H1 (cell line): ENCODE measurements at regions not wholly inside any gene's neighbourhood (a gene's known extent, or its start where the extent isn't known, plus 50 kb on each side); places are given as distances from the start of the nearest gene placed in this dataset.

Source experiments
- ASH2L ChIP-seq: fragments of 200-600, 300-600 bp; sonication (generic); IDR thresholded peaks from one replicate; pipeline ENCODE4 v1.7.1; 2017; ENCODE audit warnings: low read length
- BACH1 ChIP-seq: IDR thresholded peaks from 2 replicates; pipeline ENCODE4 v1.6.1; 2012; ENCODE audit warnings: low read length, improper control_type of control experiment
- CHD1 ChIP-seq: IDR thresholded peaks from 2 replicates; pipeline ENCODE4 v1.6.1; 2012; ENCODE audit warnings: low read depth, low read length, improper control_type of control experiment
- FOSL1 ChIP-seq: IDR thresholded peaks from 2 replicates; pipeline ENCODE4 v1.6.1; 2011; ENCODE audit warnings: mild to moderate bottlenecking, low read depth, low read length, moderate library complexity; ENCODE audit not compliant: insufficient read depth
- GABPA ChIP-seq: IDR thresholded peaks from 2 replicates; pipeline ENCODE4 v1.6.1; 2011; ENCODE audit warnings: mild to moderate bottlenecking, low read length, moderate library complexity, borderline replicate concordance; ENCODE audit not compliant: insufficient read depth
- HDAC6 ChIP-seq: IDR thresholded peaks from one replicate; pipeline ENCODE4 v1.7.1; 2012; ENCODE audit warnings: low read depth, mild to moderate bottlenecking, inconsistent platforms, low read length, moderate library complexity
- JUND ChIP-seq: IDR thresholded peaks from 2 replicates; pipeline ENCODE4 v1.6.1; 2011; ENCODE audit warnings: mild to moderate bottlenecking, improper control_type of control experiment, low read length
- KDM5A ChIP-seq: fragments of 200-600 bp; IDR thresholded peaks from 2 replicates; pipeline ENCODE4 v1.7.1; 2012; ENCODE audit warnings: mild to moderate bottlenecking, low read length, inconsistent platforms, mixed read lengths
- PHF8 ChIP-seq: fragments of 200-600 bp; sonication (generic); conservative IDR thresholded peaks from 2 replicates; pipeline ENCODE4 v1.7.1; 2012; ENCODE audit warnings: low read depth, mild to moderate bottlenecking, inconsistent platforms, low read length, moderate library complexity
- RAD21 ChIP-seq, 2 experiments: IDR thresholded peaks in 1 of 2; conservative IDR thresholded peaks in 1 of 2; 2 replicates each; pipeline ENCODE4 v1.6.1; 2011; ENCODE audit warnings: low read depth in 2 of 2, low read length in 2 of 2, improper control_type of control experiment in 1 of 2, inconsistent platforms in 1 of 2, mild to moderate bottlenecking in 1 of 2, moderate library complexity in 1 of 2
- TBP ChIP-seq: IDR thresholded peaks from 2 replicates; pipeline ENCODE4 v1.6.1; 2011; ENCODE audit warnings: low read depth, low read length, improper control_type of control experiment
- TF ChIP-seq, protein P1 (sequence below): fragments of 300-600 bp; sonication (generic); IDR thresholded peaks from 2 replicates; pipeline ENCODE4 v1.7.1; 2012; ENCODE audit warnings: low read length, moderate library complexity, mild to moderate bottlenecking, inconsistent platforms; ENCODE audit not compliant: insufficient replicate concordance

DNA sequence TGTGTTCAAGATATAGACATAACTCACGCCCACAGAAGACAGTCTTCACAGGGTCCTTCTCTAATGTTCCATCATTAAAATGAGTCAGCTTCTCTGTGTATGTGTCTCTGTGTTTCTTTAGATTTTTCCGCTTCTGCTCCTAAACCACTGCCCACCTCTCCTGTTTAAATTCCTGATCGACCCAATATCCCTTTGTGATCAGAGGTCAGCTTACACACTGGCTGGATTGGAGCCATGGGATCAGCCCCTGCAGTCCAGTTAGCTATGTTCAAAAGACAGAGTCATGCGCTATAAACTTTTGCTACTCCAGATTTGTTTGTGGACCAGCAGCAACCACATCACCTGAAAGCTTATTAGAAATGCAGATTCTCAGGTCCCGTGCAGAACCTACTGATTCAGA lies 229.2 kb downstream of the C1D start (continued):
- TF ChIP-seq, protein P1, sequence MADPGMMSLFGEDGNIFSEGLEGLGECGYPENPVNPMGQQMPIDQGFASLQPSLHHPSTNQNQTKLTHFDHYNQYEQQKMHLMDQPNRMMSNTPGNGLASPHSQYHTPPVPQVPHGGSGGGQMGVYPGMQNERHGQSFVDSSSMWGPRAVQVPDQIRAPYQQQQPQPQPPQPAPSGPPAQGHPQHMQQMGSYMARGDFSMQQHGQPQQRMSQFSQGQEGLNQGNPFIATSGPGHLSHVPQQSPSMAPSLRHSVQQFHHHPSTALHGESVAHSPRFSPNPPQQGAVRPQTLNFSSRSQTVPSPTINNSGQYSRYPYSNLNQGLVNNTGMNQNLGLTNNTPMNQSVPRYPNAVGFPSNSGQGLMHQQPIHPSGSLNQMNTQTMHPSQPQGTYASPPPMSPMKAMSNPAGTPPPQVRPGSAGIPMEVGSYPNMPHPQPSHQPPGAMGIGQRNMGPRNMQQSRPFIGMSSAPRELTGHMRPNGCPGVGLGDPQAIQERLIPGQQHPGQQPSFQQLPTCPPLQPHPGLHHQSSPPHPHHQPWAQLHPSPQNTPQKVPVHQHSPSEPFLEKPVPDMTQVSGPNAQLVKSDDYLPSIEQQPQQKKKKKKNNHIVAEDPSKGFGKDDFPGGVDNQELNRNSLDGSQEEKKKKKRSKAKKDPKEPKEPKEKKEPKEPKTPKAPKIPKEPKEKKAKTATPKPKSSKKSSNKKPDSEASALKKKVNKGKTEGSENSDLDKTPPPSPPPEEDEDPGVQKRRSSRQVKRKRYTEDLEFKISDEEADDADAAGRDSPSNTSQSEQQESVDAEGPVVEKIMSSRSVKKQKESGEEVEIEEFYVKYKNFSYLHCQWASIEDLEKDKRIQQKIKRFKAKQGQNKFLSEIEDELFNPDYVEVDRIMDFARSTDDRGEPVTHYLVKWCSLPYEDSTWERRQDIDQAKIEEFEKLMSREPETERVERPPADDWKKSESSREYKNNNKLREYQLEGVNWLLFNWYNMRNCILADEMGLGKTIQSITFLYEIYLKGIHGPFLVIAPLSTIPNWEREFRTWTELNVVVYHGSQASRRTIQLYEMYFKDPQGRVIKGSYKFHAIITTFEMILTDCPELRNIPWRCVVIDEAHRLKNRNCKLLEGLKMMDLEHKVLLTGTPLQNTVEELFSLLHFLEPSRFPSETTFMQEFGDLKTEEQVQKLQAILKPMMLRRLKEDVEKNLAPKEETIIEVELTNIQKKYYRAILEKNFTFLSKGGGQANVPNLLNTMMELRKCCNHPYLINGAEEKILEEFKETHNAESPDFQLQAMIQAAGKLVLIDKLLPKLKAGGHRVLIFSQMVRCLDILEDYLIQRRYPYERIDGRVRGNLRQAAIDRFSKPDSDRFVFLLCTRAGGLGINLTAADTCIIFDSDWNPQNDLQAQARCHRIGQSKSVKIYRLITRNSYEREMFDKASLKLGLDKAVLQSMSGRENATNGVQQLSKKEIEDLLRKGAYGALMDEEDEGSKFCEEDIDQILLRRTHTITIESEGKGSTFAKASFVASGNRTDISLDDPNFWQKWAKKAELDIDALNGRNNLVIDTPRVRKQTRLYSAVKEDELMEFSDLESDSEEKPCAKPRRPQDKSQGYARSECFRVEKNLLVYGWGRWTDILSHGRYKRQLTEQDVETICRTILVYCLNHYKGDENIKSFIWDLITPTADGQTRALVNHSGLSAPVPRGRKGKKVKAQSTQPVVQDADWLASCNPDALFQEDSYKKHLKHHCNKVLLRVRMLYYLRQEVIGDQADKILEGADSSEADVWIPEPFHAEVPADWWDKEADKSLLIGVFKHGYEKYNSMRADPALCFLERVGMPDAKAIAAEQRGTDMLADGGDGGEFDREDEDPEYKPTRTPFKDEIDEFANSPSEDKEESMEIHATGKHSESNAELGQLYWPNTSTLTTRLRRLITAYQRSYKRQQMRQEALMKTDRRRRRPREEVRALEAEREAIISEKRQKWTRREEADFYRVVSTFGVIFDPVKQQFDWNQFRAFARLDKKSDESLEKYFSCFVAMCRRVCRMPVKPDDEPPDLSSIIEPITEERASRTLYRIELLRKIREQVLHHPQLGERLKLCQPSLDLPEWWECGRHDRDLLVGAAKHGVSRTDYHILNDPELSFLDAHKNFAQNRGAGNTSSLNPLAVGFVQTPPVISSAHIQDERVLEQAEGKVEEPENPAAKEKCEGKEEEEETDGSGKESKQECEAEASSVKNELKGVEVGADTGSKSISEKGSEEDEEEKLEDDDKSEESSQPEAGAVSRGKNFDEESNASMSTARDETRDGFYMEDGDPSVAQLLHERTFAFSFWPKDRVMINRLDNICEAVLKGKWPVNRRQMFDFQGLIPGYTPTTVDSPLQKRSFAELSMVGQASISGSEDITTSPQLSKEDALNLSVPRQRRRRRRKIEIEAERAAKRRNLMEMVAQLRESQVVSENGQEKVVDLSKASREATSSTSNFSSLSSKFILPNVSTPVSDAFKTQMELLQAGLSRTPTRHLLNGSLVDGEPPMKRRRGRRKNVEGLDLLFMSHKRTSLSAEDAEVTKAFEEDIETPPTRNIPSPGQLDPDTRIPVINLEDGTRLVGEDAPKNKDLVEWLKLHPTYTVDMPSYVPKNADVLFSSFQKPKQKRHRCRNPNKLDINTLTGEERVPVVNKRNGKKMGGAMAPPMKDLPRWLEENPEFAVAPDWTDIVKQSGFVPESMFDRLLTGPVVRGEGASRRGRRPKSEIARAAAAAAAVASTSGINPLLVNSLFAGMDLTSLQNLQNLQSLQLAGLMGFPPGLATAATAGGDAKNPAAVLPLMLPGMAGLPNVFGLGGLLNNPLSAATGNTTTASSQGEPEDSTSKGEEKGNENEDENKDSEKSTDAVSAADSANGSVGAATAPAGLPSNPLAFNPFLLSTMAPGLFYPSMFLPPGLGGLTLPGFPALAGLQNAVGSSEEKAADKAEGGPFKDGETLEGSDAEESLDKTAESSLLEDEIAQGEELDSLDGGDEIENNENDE = no peak
- no peak for TF ChIP-seq KDM5A
- no peak for TF ChIP-seq TBP
- TF ChIP-seq HDAC6 = no peak
- TF ChIP-seq CHD1 = no peak
- TF ChIP-seq JUND = no peak
- TF ChIP-seq FOSL1 = no peak
- no peak for TF ChIP-seq PHF8
- TF ChIP-seq GABPA = no peak
- TF ChIP-seq ASH2L = no peak
- TF ChIP-seq BACH1 = no peak
- no peak for TF ChIP-seq RAD21 (IDR thresholded peaks at IDR 0.05 in 1 of 2, conservative IDR thresholded peaks at IDR 0.05 in 1 of 2; ENCODE audit: low read depth in 2 of 2, low read length in 2 of 2)
